K562 (cell line): ENCODE measurements at regions not wholly inside any gene's neighbourhood (a gene's known extent, or its start where the extent isn't known, plus 50 kb on each side); places are given as distances from the start of the nearest gene placed in this dataset.

Experiments used
- ATAC-seq: fragments of 200-7000 bp; cut with Tn5 transposase; 3 replicates; pipeline ENCODE4 v1.9.1; 2020; ENCODE audit warnings: moderate library complexity
- BruUV-seq: library from RNA; stranded (reverse); fragments of 400-500 nt; replicated peaks from 2 replicates; lab custom pipeline; 2021; lab: Mats Ljungman, UMichigan
- CTCF ChIA-PET: fragments of 300-600 bp; formaldehyde crosslinking; extraction: SDS; loops from one replicate; lab custom pipeline; 2021; ENCODE audit warnings: low intra/inter-chr PET ratio; lab: Yijun Ruan, JAX
- POLR2A ChIA-PET: fragments of 300-600, 350-650 bp; sonication (Branson Sonifier 250); formaldehyde crosslinking; extraction: SDS; loops from one replicate; lab custom pipeline; 2021; ENCODE audit warnings: antibody characterized with exemption, inconsistent platforms; lab: Yijun Ruan, JAX
- DNase-seq, 4 experiments: peaks; one replicate each; pipeline versions ENCODE4 v3.0.0 to v3.0.0-alpha.2; 2011 to 2018; ENCODE audit warnings: low spot score in 3 of 4, mixed read lengths in 3 of 4; ENCODE audit errors: extremely low read depth in 1 of 4
- FAIRE-seq: peaks from 2 replicates; lab custom pipeline; 2011; peaks lifted over from hg19 to GRCh38; lab: Jason Lieb, UNC
- H2AFZ ChIP-seq: 2 replicates; pipeline ENCODE4 v1.6.0; 2011; ENCODE audit warnings: low read depth, low read length, control low read depth, inconsistent platforms
- H3K27ac ChIP-seq: fragments of 200-600 bp; 3 replicates; pipeline ENCODE4 v1.8.0; 2011; ENCODE audit warnings: low read depth, mild to moderate bottlenecking, control low read depth, inconsistent platforms, low read length, moderate library complexity, mixed read lengths; ENCODE audit errors: extremely low read depth
- H3K27me3 ChIP-seq, 2 experiments: fragments of 300-600 bp in 1 of 2; 2 replicates in 1 of 2; 3 replicates in 1 of 2; pipeline versions ENCODE4 v1.6.0 to v1.8.0; 2011; ENCODE audit warnings: inconsistent platforms in 2 of 2, low read length in 2 of 2, mild to moderate bottlenecking in 1 of 2, mixed read lengths in 1 of 2, moderate library complexity in 1 of 2; ENCODE audit not compliant: control insufficient read depth in 2 of 2, insufficient read depth in 2 of 2
- H3K36me3 ChIP-seq: fragments of 300-600 bp; 3 replicates; pipeline ENCODE4 v1.8.0; 2011; ENCODE audit warnings: mild to moderate bottlenecking, low read length, inconsistent platforms; ENCODE audit not compliant: control insufficient read depth, insufficient read depth
- H3K4me1 ChIP-seq, 2 experiments: fragments of 200-600 bp in 1 of 2; replicated peaks in 1 of 2; 2 replicates in 1 of 2; 3 replicates in 1 of 2; pipeline versions ENCODE4 v1.5.1 to v1.8.0; 2011; ENCODE audit warnings: inconsistent platforms in 2 of 2, low read length in 2 of 2, mild to moderate bottlenecking in 1 of 2, mixed read lengths in 1 of 2, moderate library complexity in 1 of 2; ENCODE audit not compliant: control insufficient read depth in 2 of 2, insufficient read depth in 2 of 2
- H3K4me2 ChIP-seq: 2 replicates; pipeline ENCODE4 v1.6.1; 2011; ENCODE audit warnings: low read length, control low read depth, inconsistent platforms, mixed read lengths; ENCODE audit not compliant: insufficient read depth
- H3K4me3 ChIP-seq: fragments of 200-600 bp; sonication (generic), shearing (Covaris generic); 2 replicates; pipeline ENCODE4 v1.5.1; 2016; ENCODE audit warnings: control low read depth, inconsistent platforms
- H3K79me2 ChIP-seq: fragments of 200-600 bp; 3 replicates; pipeline ENCODE4 v1.8.0; 2011; ENCODE audit warnings: low read length, inconsistent platforms; ENCODE audit not compliant: control insufficient read depth, insufficient read depth
- H3K9ac ChIP-seq, 2 experiments: 2 replicates each; pipeline versions ENCODE4 v1.6.0 to v1.6.1; 2011; ENCODE audit warnings: low read depth in 2 of 2, low read length in 2 of 2, control low read depth in 1 of 2, inconsistent platforms in 1 of 2, mild to moderate bottlenecking in 1 of 2, mixed read lengths in 1 of 2; ENCODE audit not compliant: insufficient read depth in 1 of 2
- H3K9me1 ChIP-seq: one replicate; pipeline ENCODE4 v1.6.0; 2011; ENCODE audit warnings: inconsistent platforms, mild to moderate bottlenecking, low read length, moderate library complexity; ENCODE audit not compliant: control insufficient read depth, insufficient read depth
- H3K9me3 ChIP-seq: replicated peaks from 2 replicates; pipeline ENCODE4 v1.5.1; 2011; ENCODE audit warnings: low read depth, low read length, inconsistent platforms; ENCODE audit not compliant: control insufficient read depth, insufficient read depth
- H4K20me1 ChIP-seq: replicated peaks from 2 replicates; pipeline ENCODE4 v1.6.1; 2011; ENCODE audit warnings: low read length, inconsistent platforms, mixed read lengths; ENCODE audit not compliant: control insufficient read depth, insufficient read depth
- DIDO1 ChIP-seq: fragments of 450-650 bp; IDR thresholded peaks from 2 replicates; pipeline ENCODE4 v1.6.1; 2016; ENCODE audit warnings: low read depth, missing biosample characterization, missing genetic modification characterization
- E2F6 ChIP-seq, 2 experiments: IDR thresholded peaks; 2 replicates each; pipeline ENCODE4 v1.6.1; 2011; ENCODE audit warnings: borderline replicate concordance in 1 of 2, control low read depth in 1 of 2, low read depth in 1 of 2, low read length in 1 of 2, mild to moderate bottlenecking in 1 of 2, mixed read lengths in 1 of 2, moderate library complexity in 1 of 2; ENCODE audit not compliant: insufficient read depth in 1 of 2, insufficient read length in 1 of 2, poor library complexity in 1 of 2, severe bottlenecking in 1 of 2; ENCODE audit errors: extremely low read depth in 1 of 2
- FOXJ2 ChIP-seq: fragments of 200-800 bp; sonication (Bioruptor generic); IDR thresholded peaks from 2 replicates; pipeline ENCODE4 v1.6.1; 2016; ENCODE audit warnings: missing genetic modification characterization, missing compliant biosample characterization
- HDAC6 ChIP-seq: IDR thresholded peaks from 2 replicates; pipeline ENCODE4 v1.6.1; 2012; ENCODE audit warnings: low read depth, mild to moderate bottlenecking, control low read depth, inconsistent platforms, low read length, moderate library complexity
- RCOR1 ChIP-seq, 2 experiments: IDR thresholded peaks; 2 replicates each; pipeline ENCODE4 v1.6.1; 2012; ENCODE audit warnings: low read depth in 2 of 2, low read length in 2 of 2, borderline replicate concordance in 1 of 2, improper control_type of control experiment in 1 of 2
- SETDB1 ChIP-seq: IDR thresholded peaks from one replicate; pipeline ENCODE4 v1.6.1; 2012; ENCODE audit warnings: low read length, control low read depth, inconsistent platforms
- TEAD1 ChIP-seq, 2 experiments: fragments of 450-650 bp in 1 of 2; sonication (generic) in 1 of 2; formaldehyde crosslinking; IDR thresholded peaks; 2 replicates each; pipeline versions ENCODE4 v1.4.0 to v1.8.0; 2020 to 2022; ENCODE audit warnings: mild to moderate bottlenecking in 2 of 2, missing genetic modification reagents in 1 of 2
- ZFP1 ChIP-seq: fragments of 450-650 bp; formaldehyde crosslinking; IDR thresholded peaks from 2 replicates; pipeline ENCODE4 v1.4.0; 2020; ENCODE audit warnings: mild to moderate bottlenecking, mixed read lengths
- WGBS: fragments of 100-300 bp; shearing (Covaris generic); methylation state at CpG from one replicate; pipeline ENCODE4 v1.1.6; 2016; ENCODE audit warnings: low coverage, mixed read lengths; ENCODE audit not compliant: insufficient coverage; ENCODE audit errors: missing lambda C conversion rate; 5-methylcytosine and 5-hydroxymethylcytosine counted together
- in situ Hi-C: fragments of 300-500 bp; cut with MboI; formaldehyde crosslinking; loops from 4 replicates; pipeline ENCODE4 v1.15.0; 2018; ENCODE audit warnings: inconsistent platforms, mixed read lengths
- intact Hi-C: fragments of 100-400 bp; cut with micrococcal nuclease; formaldehyde crosslinking; loops from 2 replicates; pipeline ENCODE4 v1.14.2; 2022
- TF ChIP-seq, protein P1 (sequence below): fragments of 250-450 bp; sonication (Bioruptor Pico); IDR thresholded peaks from 2 replicates; pipeline ENCODE4 v1.8.0; 2021; ENCODE audit warnings: moderate library complexity, mild to moderate bottlenecking, inconsistent platforms
- TF ChIP-seq, protein P2 (sequence below): fragments of 450-650 bp; formaldehyde crosslinking; IDR thresholded peaks from 2 replicates; pipeline ENCODE4 v1.4.0; 2020; ENCODE audit warnings: mild to moderate bottlenecking
- TF ChIP-seq, protein P3 (sequence below): fragments of 150-350 bp; IDR thresholded peaks from 2 replicates; pipeline ENCODE4 v1.6.1; 2014; ENCODE audit warnings: low read depth, mild to moderate bottlenecking, low read length, borderline replicate concordance
- TF ChIP-seq, protein P4 (sequence below): sonication (generic); formaldehyde crosslinking; IDR thresholded peaks from 2 replicates; pipeline ENCODE4 v1.8.0; 2022; ENCODE audit warnings: missing genetic modification reagents, mild to moderate bottlenecking, borderline replicate concordance

DNA sequence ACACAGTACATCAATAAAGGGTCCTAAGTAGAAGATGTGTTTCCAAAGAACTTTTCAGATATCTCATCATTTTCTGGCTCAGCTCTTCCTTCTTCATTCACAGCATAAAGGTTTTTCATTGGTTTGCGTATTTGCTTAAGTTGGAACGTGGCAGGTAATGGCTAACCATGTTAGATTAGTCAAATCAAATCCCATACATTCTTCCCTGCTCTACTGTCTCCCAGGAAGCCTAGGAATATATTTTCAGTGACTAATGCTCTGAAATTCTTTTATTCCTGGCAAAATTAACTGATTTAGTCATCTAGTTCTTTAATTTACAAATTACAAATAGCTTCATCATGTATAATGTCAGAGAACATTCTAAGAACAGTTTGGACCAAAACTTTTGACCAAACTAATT lies 99.6 kb upstream of the TMEM161B start:
- in situ Hi-C loops: no loop called here
- Histone ChIP-seq H3K9me3 (no peaks in the 10 kb centered on the region), H3K4me2 (no peak overlapping the region), H3K79me2 (no peaks in the 10 kb centered on the region), H3K27ac (no peak overlapping the region), H3K4me1 (no peaks in the 10 kb centered on the region), H4K20me1 (no peaks in the 10 kb centered on the region), H2AFZ (no peak overlapping the region), H3K36me3 (no peaks in the 10 kb centered on the region), H3K9ac (no peak overlapping the region), H3K9me1 (no peaks in the 10 kb centered on the region), H3K4me3 (no peak overlapping the region), H3K27me3 (no peaks in the 10 kb centered on the region)
- POLR2A ChIA-PET: no interaction called here
- no peak for DNase-seq
- intact Hi-C loops: no loop called here
- ATAC-seq: no peak
- no TSS peak for BruUV-seq
- no peak for FAIRE-seq
- WGBS: 15% methylated on average over 2 of the region's 2 CpGs
- CTCF ChIA-PET: no interaction called here
- no peak for TF ChIP-seq HDAC6
- TF ChIP-seq, protein P1, sequence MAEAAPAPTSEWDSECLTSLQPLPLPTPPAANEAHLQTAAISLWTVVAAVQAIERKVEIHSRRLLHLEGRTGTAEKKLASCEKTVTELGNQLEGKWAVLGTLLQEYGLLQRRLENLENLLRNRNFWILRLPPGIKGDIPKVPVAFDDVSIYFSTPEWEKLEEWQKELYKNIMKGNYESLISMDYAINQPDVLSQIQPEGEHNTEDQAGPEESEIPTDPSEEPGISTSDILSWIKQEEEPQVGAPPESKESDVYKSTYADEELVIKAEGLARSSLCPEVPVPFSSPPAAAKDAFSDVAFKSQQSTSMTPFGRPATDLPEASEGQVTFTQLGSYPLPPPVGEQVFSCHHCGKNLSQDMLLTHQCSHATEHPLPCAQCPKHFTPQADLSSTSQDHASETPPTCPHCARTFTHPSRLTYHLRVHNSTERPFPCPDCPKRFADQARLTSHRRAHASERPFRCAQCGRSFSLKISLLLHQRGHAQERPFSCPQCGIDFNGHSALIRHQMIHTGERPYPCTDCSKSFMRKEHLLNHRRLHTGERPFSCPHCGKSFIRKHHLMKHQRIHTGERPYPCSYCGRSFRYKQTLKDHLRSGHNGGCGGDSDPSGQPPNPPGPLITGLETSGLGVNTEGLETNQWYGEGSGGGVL (CRISPR knock-in tag): no peak
- TF ChIP-seq FOXJ2: no peak
- TF ChIP-seq ZFP1: no peak
- no peak for TF ChIP-seq TEAD1 (CRISPR knock-in tag; IDR thresholded peaks at IDR 0.05)
- no peak for TF ChIP-seq RCOR1 (IDR thresholded peaks at IDR 0.05; ENCODE audit: borderline replicate concordance in 1 of 2, low read depth in 2 of 2, low read length in 2 of 2)
- TF ChIP-seq, protein P2, sequence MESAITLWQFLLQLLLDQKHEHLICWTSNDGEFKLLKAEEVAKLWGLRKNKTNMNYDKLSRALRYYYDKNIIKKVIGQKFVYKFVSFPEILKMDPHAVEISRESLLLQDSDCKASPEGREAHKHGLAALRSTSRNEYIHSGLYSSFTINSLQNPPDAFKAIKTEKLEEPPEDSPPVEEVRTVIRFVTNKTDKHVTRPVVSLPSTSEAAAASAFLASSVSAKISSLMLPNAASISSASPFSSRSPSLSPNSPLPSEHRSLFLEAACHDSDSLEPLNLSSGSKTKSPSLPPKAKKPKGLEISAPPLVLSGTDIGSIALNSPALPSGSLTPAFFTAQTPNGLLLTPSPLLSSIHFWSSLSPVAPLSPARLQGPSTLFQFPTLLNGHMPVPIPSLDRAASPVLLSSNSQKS (CRISPR knock-in tag): no peak
- no peak for TF ChIP-seq E2F6 (IDR thresholded peaks at IDR 0.05; ENCODE audit: borderline replicate concordance in 1 of 2, extremely low read depth in 1 of 2, insufficient read depth in 1 of 2, insufficient read length in 1 of 2, low read depth in 1 of 2, low read length in 1 of 2, poor library complexity in 1 of 2, severe bottlenecking in 1 of 2)
- TF ChIP-seq, protein P3, sequence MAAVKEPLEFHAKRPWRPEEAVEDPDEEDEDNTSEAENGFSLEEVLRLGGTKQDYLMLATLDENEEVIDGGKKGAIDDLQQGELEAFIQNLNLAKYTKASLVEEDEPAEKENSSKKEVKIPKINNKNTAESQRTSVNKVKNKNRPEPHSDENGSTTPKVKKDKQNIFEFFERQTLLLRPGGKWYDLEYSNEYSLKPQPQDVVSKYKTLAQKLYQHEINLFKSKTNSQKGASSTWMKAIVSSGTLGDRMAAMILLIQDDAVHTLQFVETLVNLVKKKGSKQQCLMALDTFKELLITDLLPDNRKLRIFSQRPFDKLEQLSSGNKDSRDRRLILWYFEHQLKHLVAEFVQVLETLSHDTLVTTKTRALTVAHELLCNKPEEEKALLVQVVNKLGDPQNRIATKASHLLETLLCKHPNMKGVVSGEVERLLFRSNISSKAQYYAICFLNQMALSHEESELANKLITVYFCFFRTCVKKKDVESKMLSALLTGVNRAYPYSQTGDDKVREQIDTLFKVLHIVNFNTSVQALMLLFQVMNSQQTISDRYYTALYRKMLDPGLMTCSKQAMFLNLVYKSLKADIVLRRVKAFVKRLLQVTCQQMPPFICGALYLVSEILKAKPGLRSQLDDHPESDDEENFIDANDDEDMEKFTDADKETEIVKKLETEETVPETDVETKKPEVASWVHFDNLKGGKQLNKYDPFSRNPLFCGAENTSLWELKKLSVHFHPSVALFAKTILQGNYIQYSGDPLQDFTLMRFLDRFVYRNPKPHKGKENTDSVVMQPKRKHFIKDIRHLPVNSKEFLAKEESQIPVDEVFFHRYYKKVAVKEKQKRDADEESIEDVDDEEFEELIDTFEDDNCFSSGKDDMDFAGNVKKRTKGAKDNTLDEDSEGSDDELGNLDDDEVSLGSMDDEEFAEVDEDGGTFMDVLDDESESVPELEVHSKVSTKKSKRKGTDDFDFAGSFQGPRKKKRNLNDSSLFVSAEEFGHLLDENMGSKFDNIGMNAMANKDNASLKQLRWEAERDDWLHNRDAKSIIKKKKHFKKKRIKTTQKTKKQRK: no peak
- TF ChIP-seq DIDO1 (tag): no peak
- TF ChIP-seq, protein P4, sequence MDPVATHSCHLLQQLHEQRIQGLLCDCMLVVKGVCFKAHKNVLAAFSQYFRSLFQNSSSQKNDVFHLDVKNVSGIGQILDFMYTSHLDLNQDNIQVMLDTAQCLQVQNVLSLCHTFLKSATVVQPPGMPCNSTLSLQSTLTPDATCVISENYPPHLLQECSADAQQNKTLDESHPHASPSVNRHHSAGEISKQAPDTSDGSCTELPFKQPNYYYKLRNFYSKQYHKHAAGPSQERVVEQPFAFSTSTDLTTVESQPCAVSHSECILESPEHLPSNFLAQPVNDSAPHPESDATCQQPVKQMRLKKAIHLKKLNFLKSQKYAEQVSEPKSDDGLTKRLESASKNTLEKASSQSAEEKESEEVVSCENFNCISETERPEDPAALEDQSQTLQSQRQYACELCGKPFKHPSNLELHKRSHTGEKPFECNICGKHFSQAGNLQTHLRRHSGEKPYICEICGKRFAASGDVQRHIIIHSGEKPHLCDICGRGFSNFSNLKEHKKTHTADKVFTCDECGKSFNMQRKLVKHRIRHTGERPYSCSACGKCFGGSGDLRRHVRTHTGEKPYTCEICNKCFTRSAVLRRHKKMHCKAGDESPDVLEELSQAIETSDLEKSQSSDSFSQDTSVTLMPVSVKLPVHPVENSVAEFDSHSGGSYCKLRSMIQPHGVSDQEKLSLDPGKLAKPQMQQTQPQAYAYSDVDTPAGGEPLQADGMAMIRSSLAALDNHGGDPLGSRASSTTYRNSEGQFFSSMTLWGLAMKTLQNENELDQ: no peak
- no peak for TF ChIP-seq SETDB1
